Endodermal cell (in vitro differentiated cells): ENCODE measurements at regions not wholly inside any gene's neighbourhood (a gene's known extent, or its start where the extent isn't known, plus 50 kb on each side); places are given as distances from the start of the nearest gene placed in this dataset.

Source experiments
- DNase-seq: peaks from one replicate; pipeline ENCODE4 v3.0.0-alpha.2; 2017
- H3K27ac ChIP-seq: 2 replicates; pipeline ENCODE4 v1.5.1; 2013; ENCODE audit warnings: mild to moderate bottlenecking, low read depth, low read length, moderate library complexity
- H3K27me3 ChIP-seq: 2 replicates; pipeline ENCODE4 v1.6.1; 2013; ENCODE audit warnings: mild to moderate bottlenecking, low read length, moderate library complexity; ENCODE audit not compliant: insufficient read depth, control insufficient read depth, poor library complexity, severe bottlenecking
- H3K36me3 ChIP-seq: 2 replicates; pipeline ENCODE4 v1.7.0; 2013; ENCODE audit warnings: mild to moderate bottlenecking, low read length, moderate library complexity; ENCODE audit not compliant: control insufficient read depth, insufficient read depth
- H3K4me1 ChIP-seq: one replicate; pipeline ENCODE4 v1.7.0; 2013; ENCODE audit warnings: low read length; ENCODE audit not compliant: control insufficient read depth, insufficient read depth
- H3K4me3 ChIP-seq: 2 replicates; pipeline ENCODE4 v1.5.1; 2013; ENCODE audit warnings: mild to moderate bottlenecking, low read length, moderate library complexity
- H3K9ac ChIP-seq: 2 replicates; pipeline ENCODE4 v1.6.1; 2013; ENCODE audit warnings: mild to moderate bottlenecking, low read length, moderate library complexity; ENCODE audit not compliant: poor library complexity, severe bottlenecking; ENCODE audit errors: extremely low read depth
- H3K9me3 ChIP-seq: 2 replicates; pipeline ENCODE4 v1.6.1; 2013; ENCODE audit warnings: mild to moderate bottlenecking, low read length, moderate library complexity; ENCODE audit not compliant: control insufficient read depth
- H3K27ac Mint-ChIP-seq: 2 replicates; pipeline ENCODE4 v1.8.0; 2020; ENCODE audit warnings: mixed read lengths
- H3K27me3 Mint-ChIP-seq: 2 replicates; pipeline ENCODE4 v1.8.0; 2021; ENCODE audit warnings: mild to moderate bottlenecking, mixed read lengths; ENCODE audit not compliant: insufficient read depth
- H3K36me3 Mint-ChIP-seq: 2 replicates; pipeline ENCODE4 v1.8.0; 2020; ENCODE audit warnings: low read depth, mixed read lengths
- H3K4me1 Mint-ChIP-seq: 2 replicates; pipeline ENCODE4 v1.8.0; 2020; ENCODE audit warnings: mixed read lengths
- H3K4me3 Mint-ChIP-seq: 2 replicates; pipeline ENCODE4 v1.8.0; 2020; ENCODE audit warnings: mild to moderate bottlenecking, moderate library complexity, mixed read lengths
- H3K9me3 Mint-ChIP-seq: 2 replicates; pipeline ENCODE4 v1.8.0; 2020; ENCODE audit warnings: mild to moderate bottlenecking, mixed read lengths
- WGBS, 2 experiments: methylation state at CpG; one replicate each; pipeline versions ENCODE4 v1.1.5 to v1.1.7; 2013; ENCODE audit warnings: missing lambda C conversion rate in 2 of 2, mixed read lengths in 1 of 2; ENCODE audit not compliant: insufficient coverage in 1 of 2, insufficient read length in 1 of 2; 5-methylcytosine and 5-hydroxymethylcytosine counted together
- TF ChIP-seq, protein P1 (sequence below): fragments of 200-600 bp; sonication (generic); conservative IDR thresholded peaks from 2 replicates; pipeline ENCODE4 v1.5.0; 2021; ENCODE audit warnings: antibody characterized with exemption, mild to moderate bottlenecking

GRCh38 chr13:83740622-83741021 lies 141.7 kb downstream of the SLITRK1 start:
- H3K9ac ChIP-seq, result no peak overlapping the region
- no peaks in the 10 kb centered on the region for H3K4me1 ChIP-seq
- no peak for DNase-seq
- H3K27me3 ChIP-seq, result no peaks in the 10 kb centered on the region
- no peaks in the 10 kb centered on the region for H3K36me3 ChIP-seq
- no peak overlapping the region for H3K4me3 ChIP-seq
- TF ChIP-seq, protein P1, sequence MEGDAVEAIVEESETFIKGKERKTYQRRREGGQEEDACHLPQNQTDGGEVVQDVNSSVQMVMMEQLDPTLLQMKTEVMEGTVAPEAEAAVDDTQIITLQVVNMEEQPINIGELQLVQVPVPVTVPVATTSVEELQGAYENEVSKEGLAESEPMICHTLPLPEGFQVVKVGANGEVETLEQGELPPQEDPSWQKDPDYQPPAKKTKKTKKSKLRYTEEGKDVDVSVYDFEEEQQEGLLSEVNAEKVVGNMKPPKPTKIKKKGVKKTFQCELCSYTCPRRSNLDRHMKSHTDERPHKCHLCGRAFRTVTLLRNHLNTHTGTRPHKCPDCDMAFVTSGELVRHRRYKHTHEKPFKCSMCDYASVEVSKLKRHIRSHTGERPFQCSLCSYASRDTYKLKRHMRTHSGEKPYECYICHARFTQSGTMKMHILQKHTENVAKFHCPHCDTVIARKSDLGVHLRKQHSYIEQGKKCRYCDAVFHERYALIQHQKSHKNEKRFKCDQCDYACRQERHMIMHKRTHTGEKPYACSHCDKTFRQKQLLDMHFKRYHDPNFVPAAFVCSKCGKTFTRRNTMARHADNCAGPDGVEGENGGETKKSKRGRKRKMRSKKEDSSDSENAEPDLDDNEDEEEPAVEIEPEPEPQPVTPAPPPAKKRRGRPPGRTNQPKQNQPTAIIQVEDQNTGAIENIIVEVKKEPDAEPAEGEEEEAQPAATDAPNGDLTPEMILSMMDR, result no peak
- Mint-ChIP-seq H3K36me3 (no peaks in the 10 kb centered on the region), H3K27me3 (no peaks in the 10 kb centered on the region), H3K4me3 (no peak overlapping the region), H3K4me1 (no peaks in the 10 kb centered on the region), H3K27ac (no peak overlapping the region), H3K9me3 (no peaks in the 10 kb centered on the region)
- H3K27ac ChIP-seq, result no peak overlapping the region
- no peaks in the 10 kb centered on the region for H3K9me3 ChIP-seq

DNA sequence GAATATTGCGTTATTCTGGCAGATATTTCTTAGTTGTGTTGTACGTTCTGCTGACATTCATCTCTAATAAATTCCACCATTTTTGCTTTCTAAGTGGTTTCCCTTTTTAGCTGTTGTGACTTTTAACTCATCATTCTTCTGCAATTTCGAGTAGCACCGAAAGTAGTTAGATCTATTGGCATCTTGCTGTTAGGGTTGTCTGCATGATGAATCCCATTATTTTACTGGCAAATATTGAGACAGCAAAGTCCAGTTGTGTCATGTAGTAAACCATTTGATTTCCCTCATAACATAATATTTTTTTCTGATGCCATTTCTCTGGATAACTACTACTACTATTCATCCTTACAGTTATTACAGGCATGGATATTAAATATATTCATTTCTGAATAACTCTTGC lies 143.9 kb downstream of the SLITRK1 start:
- no peak overlapping the region for H3K27ac Mint-ChIP-seq
- Histone ChIP-seq H3K4me1 (no peaks in the 10 kb centered on the region), H3K9me3 (no peaks in the 10 kb centered on the region), H3K27me3 (no peaks in the 10 kb centered on the region), H3K4me3 (no peak overlapping the region), H3K9ac (no peak overlapping the region), H3K27ac (no peak overlapping the region), H3K36me3 (no peaks in the 10 kb centered on the region)
- 95 to 97% methylated on average over 3 of the region's 4 CpGs for WGBS, 2 experiments
- H3K4me3 Mint-ChIP-seq, result no peak overlapping the region
- H3K36me3 Mint-ChIP-seq, result no peaks in the 10 kb centered on the region
- no peaks in the 10 kb centered on the region for H3K9me3 Mint-ChIP-seq
- H3K27me3 Mint-ChIP-seq, result no peaks in the 10 kb centered on the region
- TF ChIP-seq, protein P1, result no peak
- no peaks in the 10 kb centered on the region for H3K4me1 Mint-ChIP-seq
- DNase-seq, result no peak

GRCh38 chr13:83733293-83733692 lies 149.0 kb downstream of the SLITRK1 start:
- no peak overlapping the region for H3K27ac Mint-ChIP-seq
- no peak overlapping the region for H3K9ac ChIP-seq
- H3K27me3 Mint-ChIP-seq, result no peaks in the 10 kb centered on the region
- H3K4me1 ChIP-seq, result no peaks in the 10 kb centered on the region
- no peaks in the 10 kb centered on the region for H3K4me1 Mint-ChIP-seq
- H3K27me3 ChIP-seq, result no peaks in the 10 kb centered on the region
- no peak overlapping the region for H3K27ac ChIP-seq
- H3K4me3 ChIP-seq, result no peak overlapping the region
- no peaks in the 10 kb centered on the region for H3K36me3 Mint-ChIP-seq
- no peaks in the 10 kb centered on the region for H3K36me3 ChIP-seq
- no peaks in the 10 kb centered on the region for H3K9me3 ChIP-seq
- H3K4me3 Mint-ChIP-seq, result no peak overlapping the region
- TF ChIP-seq, protein P1, result no peak
- no peak for DNase-seq
- H3K9me3 Mint-ChIP-seq, result no peaks in the 10 kb centered on the region
